Type B pancreatic cell (in vitro differentiated cells): ENCODE measurements at regions not wholly inside any gene's neighbourhood (a gene's known extent, or its start where the extent isn't known, plus 50 kb on each side); places are given as distances from the start of the nearest gene placed in this dataset.
"Not testable (repeated sequence)": the region's sequence is repeated elsewhere in the genome, so short reads cannot be mapped to it uniquely, and the experiment has no call there.

Source experiments
- DNase-seq: peaks from one replicate; pipeline ENCODE4 v3.0.0; 2021; ENCODE audit warnings: mixed read lengths; ENCODE audit not compliant: unreplicated experiment; ENCODE audit errors: extremely low spot score
- H3K27ac Mint-ChIP-seq: 2 replicates; pipeline ENCODE4 v1.8.0; 2021; ENCODE audit warnings: mild to moderate bottlenecking, mixed read lengths
- H3K27me3 Mint-ChIP-seq: 2 replicates; pipeline ENCODE4 v1.8.0; 2021; ENCODE audit warnings: mixed read lengths
- H3K36me3 Mint-ChIP-seq: 2 replicates; pipeline ENCODE4 v1.8.0; 2021; ENCODE audit warnings: mixed read lengths
- H3K4me1 Mint-ChIP-seq: one replicate; pipeline ENCODE4 v1.8.0; 2021; ENCODE audit warnings: mixed read lengths; ENCODE audit not compliant: unreplicated experiment
- H3K4me3 Mint-ChIP-seq: 2 replicates; pipeline ENCODE4 v1.8.0; 2021; ENCODE audit warnings: mild to moderate bottlenecking, mixed read lengths
- H3K9me3 Mint-ChIP-seq: 2 replicates; pipeline ENCODE4 v1.8.0; 2021; ENCODE audit warnings: mixed read lengths
- TF ChIP-seq, protein P1 (sequence below): fragments of 200-600 bp; sonication (generic); conservative IDR thresholded peaks from 2 replicates; pipeline ENCODE4 v1.5.0; 2021; ENCODE audit warnings: antibody characterized with exemption, mild to moderate bottlenecking

DNA sequence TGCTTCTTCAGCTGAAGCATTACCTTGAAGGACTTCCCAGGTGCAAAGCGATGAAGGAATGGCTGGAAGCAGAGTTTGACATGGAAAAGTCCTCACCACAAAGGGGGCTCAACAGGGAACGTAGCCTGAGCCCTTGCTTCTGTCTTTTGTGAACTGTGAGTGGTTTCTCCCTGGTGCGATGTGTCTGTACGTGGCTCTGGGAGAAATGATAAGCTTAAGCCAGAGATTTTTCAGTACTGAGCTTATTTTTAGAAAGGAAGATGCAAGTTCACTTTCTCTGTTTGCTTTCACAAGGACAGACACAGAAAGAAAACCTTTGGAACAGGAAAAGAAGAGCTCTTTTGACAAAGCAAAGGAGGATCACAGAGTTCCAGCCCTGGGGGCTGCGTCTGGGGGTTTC, 79.4 kb downstream of the DACT2 start:
- Mint-ChIP-seq H3K27ac (no peak overlapping the region), H3K9me3 (no peaks in the 10 kb centered on the region), H3K36me3 (no peaks in the 10 kb centered on the region), H3K4me1 (peaks cover 20% of the 10 kb centered on the region), H3K27me3 (peaks cover 4% of the 10 kb centered on the region), H3K4me3 (no peak overlapping the region)
- TF ChIP-seq, protein P1, sequence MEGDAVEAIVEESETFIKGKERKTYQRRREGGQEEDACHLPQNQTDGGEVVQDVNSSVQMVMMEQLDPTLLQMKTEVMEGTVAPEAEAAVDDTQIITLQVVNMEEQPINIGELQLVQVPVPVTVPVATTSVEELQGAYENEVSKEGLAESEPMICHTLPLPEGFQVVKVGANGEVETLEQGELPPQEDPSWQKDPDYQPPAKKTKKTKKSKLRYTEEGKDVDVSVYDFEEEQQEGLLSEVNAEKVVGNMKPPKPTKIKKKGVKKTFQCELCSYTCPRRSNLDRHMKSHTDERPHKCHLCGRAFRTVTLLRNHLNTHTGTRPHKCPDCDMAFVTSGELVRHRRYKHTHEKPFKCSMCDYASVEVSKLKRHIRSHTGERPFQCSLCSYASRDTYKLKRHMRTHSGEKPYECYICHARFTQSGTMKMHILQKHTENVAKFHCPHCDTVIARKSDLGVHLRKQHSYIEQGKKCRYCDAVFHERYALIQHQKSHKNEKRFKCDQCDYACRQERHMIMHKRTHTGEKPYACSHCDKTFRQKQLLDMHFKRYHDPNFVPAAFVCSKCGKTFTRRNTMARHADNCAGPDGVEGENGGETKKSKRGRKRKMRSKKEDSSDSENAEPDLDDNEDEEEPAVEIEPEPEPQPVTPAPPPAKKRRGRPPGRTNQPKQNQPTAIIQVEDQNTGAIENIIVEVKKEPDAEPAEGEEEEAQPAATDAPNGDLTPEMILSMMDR: no peak
- DNase-seq: no peak

DNA sequence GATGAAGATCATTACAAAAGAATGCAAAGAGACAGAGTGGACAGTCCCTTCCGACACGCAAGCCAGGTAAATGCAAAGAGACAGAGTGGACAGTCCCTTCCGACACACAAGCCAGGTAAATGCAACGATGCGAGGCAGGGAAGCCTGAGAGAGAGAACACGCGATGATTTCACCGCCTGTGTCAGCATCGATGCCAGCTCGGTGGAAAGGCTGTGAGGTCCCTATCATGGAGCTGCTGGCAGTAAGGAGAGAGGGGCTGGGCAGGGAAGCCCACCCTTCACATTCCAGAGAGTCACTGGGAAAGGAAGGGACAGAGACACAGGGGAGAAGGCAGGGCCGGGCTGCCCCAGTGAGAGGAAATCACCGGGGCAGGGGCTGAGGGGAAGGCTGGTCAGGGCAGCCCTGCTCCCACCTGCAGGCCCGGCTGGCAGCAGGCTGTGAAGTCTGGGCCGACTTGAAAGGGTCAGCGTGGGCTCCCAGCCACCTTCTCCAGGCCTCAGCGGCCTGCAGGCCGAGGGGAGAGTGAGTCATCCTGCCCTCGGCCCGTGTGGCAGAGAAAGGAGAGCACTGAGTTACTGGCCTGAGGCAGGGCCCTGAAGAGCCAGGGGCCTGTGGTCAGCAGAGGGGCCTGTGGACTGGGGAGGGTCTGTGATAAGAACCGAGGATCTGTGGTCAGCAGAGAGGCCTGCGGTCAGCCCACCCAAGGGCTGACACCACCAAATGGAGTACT, 80.4 kb downstream of the DACT2 start:
- Mint-ChIP-seq H3K27ac (no peak overlapping the region), H3K4me1 (peaks cover 20% of the 10 kb centered on the region), H3K9me3 (no peaks in the 10 kb centered on the region), H3K4me3 (no peak overlapping the region), H3K36me3 (no peaks in the 10 kb centered on the region), H3K27me3 (peaks cover 4% of the 10 kb centered on the region)
- TF ChIP-seq, protein P1: no peak
- no peak for DNase-seq

DNA sequence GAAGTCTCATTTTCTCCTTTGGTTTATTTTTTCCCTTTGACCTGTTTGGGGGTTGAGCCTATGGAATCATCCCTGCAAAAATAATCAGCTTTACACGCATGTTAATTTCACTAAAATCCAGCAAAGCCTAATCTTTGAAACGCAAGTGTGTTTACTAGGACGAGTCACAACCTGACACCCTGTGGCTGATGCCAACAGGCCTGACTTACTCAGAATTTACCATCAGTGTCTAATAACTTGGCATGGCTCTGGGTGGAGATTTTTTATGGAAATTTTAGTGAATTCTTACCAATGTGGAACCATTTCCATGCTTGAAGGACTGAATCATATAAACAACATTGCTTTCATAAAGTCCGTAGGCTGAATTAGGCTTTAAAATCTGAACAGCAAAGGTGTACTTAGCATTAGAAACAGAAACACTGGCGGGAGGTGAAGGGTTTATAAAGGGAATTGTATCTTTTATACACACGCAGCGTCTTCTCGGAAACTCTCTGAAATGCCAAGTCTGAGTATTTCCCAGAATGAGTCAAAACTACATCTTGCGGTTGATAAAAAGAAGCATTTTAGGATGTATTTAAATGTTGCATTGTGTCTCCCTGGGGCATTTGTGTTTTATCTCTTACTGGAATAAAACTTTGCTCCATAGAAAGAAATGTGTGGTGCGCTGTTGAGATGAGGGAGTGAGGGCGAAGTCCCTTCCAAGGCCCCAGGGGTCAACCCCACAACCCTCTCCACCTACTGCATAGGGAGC, 81.2 kb downstream of the DACT2 start:
- no peaks in the 10 kb centered on the region for H3K36me3 Mint-ChIP-seq
- no peak overlapping the region for H3K4me3 Mint-ChIP-seq
- H3K4me1 Mint-ChIP-seq: peaks cover 15% of the 10 kb centered on the region
- no peaks in the 10 kb centered on the region for H3K9me3 Mint-ChIP-seq
- peaks cover 4% of the 10 kb centered on the region for H3K27me3 Mint-ChIP-seq
- TF ChIP-seq, protein P1: no peak
- H3K27ac Mint-ChIP-seq: no peak overlapping the region
- no peak for DNase-seq

DNA sequence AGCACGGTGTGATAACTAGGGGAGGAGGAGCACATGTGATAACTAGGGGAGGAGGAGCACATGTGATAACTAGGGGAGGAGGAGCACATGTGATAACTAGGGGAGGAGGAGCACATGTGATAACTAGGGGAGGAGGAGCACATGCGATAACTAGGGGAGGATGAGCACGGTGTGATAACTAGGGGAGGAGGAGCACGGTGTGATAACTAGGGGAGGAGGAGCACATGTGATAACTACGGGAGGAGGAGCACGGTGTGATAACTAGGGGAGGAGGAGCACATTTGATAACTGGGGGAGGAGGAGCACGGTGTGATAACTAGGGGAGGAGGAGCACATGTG, 85.7 kb downstream of the DACT2 start:
- DNase-seq, H3K4me3 Mint-ChIP-seq, H3K9me3 Mint-ChIP-seq, H3K27me3 Mint-ChIP-seq, H3K36me3 Mint-ChIP-seq, H3K27ac Mint-ChIP-seq: not testable (repeated sequence)
- peaks cover 22% of the 10 kb centered on the region for H3K4me1 Mint-ChIP-seq

DNA sequence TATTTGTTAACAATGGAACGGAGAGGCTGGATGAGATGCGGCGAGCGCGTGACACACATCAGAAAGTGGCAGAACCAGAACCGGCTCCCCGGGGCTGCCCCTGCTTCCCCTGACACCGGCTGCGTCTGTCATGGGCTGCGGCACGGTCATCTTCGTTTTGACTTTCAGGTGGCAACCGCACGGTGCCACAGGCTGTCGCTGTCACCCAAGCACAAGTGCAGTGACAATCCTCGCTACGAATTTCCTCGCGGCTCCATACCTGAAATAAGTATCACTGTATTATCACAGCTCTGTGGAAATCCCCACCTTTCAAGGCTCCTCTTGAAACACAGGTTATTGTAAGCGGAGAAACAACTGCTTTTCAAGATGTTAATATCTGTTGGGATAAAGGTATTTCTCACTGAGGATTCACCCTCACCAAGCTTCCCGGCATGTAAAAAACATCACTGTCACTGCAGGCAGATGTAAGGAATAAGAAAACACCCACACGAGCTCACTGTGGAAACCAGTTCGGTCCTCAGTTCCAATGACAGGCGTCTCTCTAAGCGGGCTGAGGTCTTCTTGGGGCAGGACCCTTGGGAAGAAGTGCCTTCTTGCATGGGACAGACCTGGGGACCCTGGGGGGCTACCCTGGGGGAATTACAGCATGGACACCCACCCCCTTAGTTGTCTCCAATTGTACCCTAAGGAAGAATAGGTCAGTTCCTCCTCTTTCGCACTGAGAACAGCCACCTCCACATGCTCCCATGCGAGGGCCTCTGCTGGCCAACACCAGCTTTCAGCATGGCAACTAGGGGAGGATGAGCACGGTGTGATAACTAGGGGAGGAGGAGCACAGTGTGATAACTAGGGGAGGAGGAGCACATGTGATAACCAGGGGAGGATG, 86.3 kb downstream of the DACT2 start:
- H3K4me1 Mint-ChIP-seq: peaks cover 27% of the 10 kb centered on the region
- no peaks in the 10 kb centered on the region for H3K36me3 Mint-ChIP-seq
- DNase-seq: no peak
- no peaks in the 10 kb centered on the region for H3K9me3 Mint-ChIP-seq
- TF ChIP-seq, protein P1: no peak
- H3K27me3 Mint-ChIP-seq: peaks cover 6% of the 10 kb centered on the region
- no peak overlapping the region for H3K4me3 Mint-ChIP-seq
- H3K27ac Mint-ChIP-seq: no peak overlapping the region
